ENCODE measurements at regions not wholly inside any gene's neighbourhood (a gene's known extent, or its start where the extent isn't known, plus 50 kb on each side); places are given as distances from the start of the nearest gene placed in this dataset.

DNA sequence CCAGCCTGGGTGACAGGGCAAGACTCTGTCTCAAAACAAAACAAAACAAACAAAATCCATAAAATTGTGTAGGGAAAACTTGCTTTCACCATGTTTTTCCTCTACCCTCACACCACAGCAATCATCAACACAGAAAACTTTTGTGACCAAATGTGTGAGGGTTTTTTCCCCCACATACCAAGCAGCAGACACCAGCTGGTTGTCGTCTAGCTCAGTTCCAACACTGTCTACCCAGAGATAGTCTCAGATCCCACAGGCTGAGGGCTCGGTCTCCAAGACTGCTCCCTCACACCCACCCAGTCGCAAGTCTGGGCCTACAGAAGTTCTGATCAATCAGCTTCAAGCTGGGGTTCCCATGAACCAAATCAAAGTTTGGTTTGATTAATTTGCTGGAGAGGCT lies 322.4 kb upstream of the MAGI2 start:
- no peak for TF ChIP-seq POLR2A (IDR thresholded peaks at IDR 0.05; ENCODE audit: low read length)
- no peak for TF ChIP-seq GATA1 (IDR thresholded peaks at IDR 0.05; ENCODE audit: low read depth, low read length)
